Sigmoid colon (tissue), 6 donors: ENCODE measurements at regions not wholly inside any gene's neighbourhood (a gene's known extent, or its start where the extent isn't known, plus 50 kb on each side); places are given as distances from the start of the nearest gene placed in this dataset.
"Not testable (repeated sequence)": the region's sequence is repeated elsewhere in the genome, so short reads cannot be mapped to it uniquely, and the experiment has no call there.

Source experiments
- DNase-seq: peaks from one replicate; pipeline ENCODE4 v3.0.0-alpha.2; 2019
- H3K27ac ChIP-seq, 4 donors: fragments of 200-600 bp; sonication (generic); one replicate each; pipeline ENCODE4 v1.5.1; 2016 to 2019; ENCODE audit warnings: mild to moderate bottlenecking in 1 of 4
- H3K27me3 ChIP-seq, 3 donors: fragments of 200-600 bp; sonication (generic); one replicate each; pipeline ENCODE4 v1.5.1; 2019; ENCODE audit warnings: mild to moderate bottlenecking in 1 of 3
- H3K36me3 ChIP-seq, 4 donors: fragments of 200-600 bp; sonication (generic); one replicate each; pipeline ENCODE4 v1.5.1; 2016 to 2019
- H3K4me1 ChIP-seq, 4 donors: fragments of 200-600 bp; sonication (generic); one replicate each; pipeline ENCODE4 v1.5.1; 2017 to 2019
- H3K4me3 ChIP-seq, 4 donors: fragments of 200-600 bp; sonication (generic); one replicate each; pipeline ENCODE4 v1.5.1; 2017 to 2019; ENCODE audit warnings: mild to moderate bottlenecking in 2 of 4, moderate library complexity in 1 of 4
- H3K9me3 ChIP-seq, 4 donors: fragments of 200-600 bp in 3 of 4; sonication (generic) in 3 of 4; one replicate each; pipeline versions ENCODE4 v1.5.1 to v1.6.1; 2013 to 2019
- WGBS, 2 donors: extraction: QIAGEN DNeasy Blood & Tissue Kit; methylation state at CpG; one replicate each; pipeline ENCODE4 v1.1.7; 2013; 5-methylcytosine and 5-hydroxymethylcytosine counted together
- intact Hi-C: fragments of 100-400 bp; cut with DNase I; formaldehyde crosslinking; loops from one replicate; pipeline ENCODE4 v1.15.1; 2023
- donor health status: healthy with polysubstance abuse.
- donor health status: healthy.

GRCh38 chr22:21150863-21151262 is 105.1 kb downstream of the LRRC74B start:
- DNase-seq, H3K4me3 ChIP-seq, intact Hi-C loops, H3K4me1 ChIP-seq, H3K27ac ChIP-seq, H3K36me3 ChIP-seq, H3K27me3 ChIP-seq, H3K9me3 ChIP-seq: not testable (repeated sequence)
- 20 to 29% methylated on average over 6 of the region's 8 CpGs for WGBS, 2 donors

DNA sequence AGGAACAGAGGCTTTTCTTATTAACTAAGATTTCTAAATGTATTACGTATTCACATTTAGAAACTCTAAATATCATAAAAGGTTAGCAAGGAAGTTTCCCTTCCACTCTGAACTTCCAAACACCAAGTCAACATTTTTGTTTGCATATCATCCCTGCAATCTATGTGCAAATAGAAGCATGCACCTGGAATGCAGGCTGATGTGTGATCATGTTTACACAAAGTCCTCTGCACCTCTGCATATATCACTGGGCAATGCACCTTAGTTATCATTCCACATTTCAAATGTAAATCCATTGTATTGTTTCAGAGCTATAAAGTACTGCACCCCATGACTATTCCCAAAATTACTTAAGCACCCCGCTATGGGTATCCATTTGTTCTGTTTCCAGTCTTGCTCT is 142.1 kb downstream of the LRRC74B start:
- DNase-seq, H3K27me3 ChIP-seq, H3K4me1 ChIP-seq, H3K4me3 ChIP-seq, H3K27ac ChIP-seq, H3K9me3 ChIP-seq, H3K36me3 ChIP-seq, intact Hi-C loops: not testable (repeated sequence)
- WGBS, 2 donors: no CpG with 5 or more reads among the region's 2 CpGs

- H3K27me3 ChIP-seq, H3K4me1 ChIP-seq, H3K36me3 ChIP-seq, intact Hi-C loops, H3K27ac ChIP-seq, H3K4me3 ChIP-seq, H3K9me3 ChIP-seq: not testable (repeated sequence)
- peak; percentile 6 for DNase-seq
- WGBS, 2 donors: 23 to 45% methylated on average over 4 of the region's 6 CpGs
Measured at GRCh38 chr22:21212054-21212453, 166.3 kb downstream of the LRRC74B start.

- H3K9me3 ChIP-seq, H3K4me1 ChIP-seq, H3K27me3 ChIP-seq, H3K36me3 ChIP-seq, H3K27ac ChIP-seq, H3K4me3 ChIP-seq, intact Hi-C loops: not testable (repeated sequence)
- DNase-seq: peak; percentile 55
- 75 to 86% methylated on average over 14 to 16 of the region's 24 CpGs for WGBS, 2 donors
Measured at GRCh38 chr22:21215973-21216731, 167.4 kb upstream of the RIMBP3B start.

GRCh38 chr22:21224900-21225299 is 158.7 kb upstream of the RIMBP3B start:
- not testable (repeated sequence) for DNase-seq
- WGBS, 2 donors: 80 to 81% methylated on average over 6 of the region's 7 CpGs

GRCh38 chr22:21226901-21227693 is 156.5 kb upstream of the RIMBP3B start:
- H3K4me1 ChIP-seq, H3K27ac ChIP-seq, H3K36me3 ChIP-seq, H3K9me3 ChIP-seq, H3K27me3 ChIP-seq, H3K4me3 ChIP-seq, intact Hi-C loops: not testable (repeated sequence)
- DNase-seq: peak; percentile 21
- 68 to 84% methylated on average over 8 to 11 of the region's 16 CpGs for WGBS, 2 donors

More at GRCh38 chr22:21224900-21225299, 158.7 kb upstream of the RIMBP3B start:
- H3K4me1 ChIP-seq, intact Hi-C loops, H3K9me3 ChIP-seq, H3K27me3 ChIP-seq, H3K4me3 ChIP-seq, H3K36me3 ChIP-seq, H3K27ac ChIP-seq: not testable (repeated sequence)

- DNase-seq, intact Hi-C loops, H3K4me1 ChIP-seq, H3K27me3 ChIP-seq, H3K36me3 ChIP-seq, H3K4me3 ChIP-seq, H3K9me3 ChIP-seq, H3K27ac ChIP-seq: not testable (repeated sequence)
- WGBS, 2 donors: 25 to 68% methylated on average over 2 of the region's 3 CpGs
Measured at GRCh38 chr22:21251435-21251834, 132.1 kb upstream of the RIMBP3B start.

DNA sequence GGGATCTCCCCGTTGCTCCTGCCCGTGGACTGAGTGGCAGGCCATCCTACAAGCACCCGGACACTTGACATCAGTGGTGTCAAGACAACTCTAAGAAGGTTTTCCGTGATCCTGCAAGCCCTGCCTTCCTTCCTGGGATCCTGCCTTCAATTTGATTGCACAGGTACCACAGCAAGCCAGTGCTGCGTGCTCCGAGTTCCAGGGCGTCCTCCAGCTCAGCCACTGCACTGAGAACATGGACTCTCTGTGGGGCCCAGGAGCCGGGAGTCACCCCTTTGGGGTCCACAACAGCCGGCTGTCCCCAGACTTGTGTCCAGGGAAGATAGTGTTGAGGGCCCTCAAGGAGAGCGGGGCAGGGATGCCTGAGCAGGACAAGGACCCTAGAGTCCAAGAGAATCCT is 100.9 kb upstream of the RIMBP3B start:
- WGBS, 2 donors: 80 to 90% methylated on average over 5 to 6 of the region's 10 CpGs
- H3K36me3 ChIP-seq, H3K4me3 ChIP-seq, intact Hi-C loops, H3K4me1 ChIP-seq, H3K9me3 ChIP-seq, H3K27me3 ChIP-seq, H3K27ac ChIP-seq: not testable (repeated sequence)
- DNase-seq: peak; percentile 24

DNA sequence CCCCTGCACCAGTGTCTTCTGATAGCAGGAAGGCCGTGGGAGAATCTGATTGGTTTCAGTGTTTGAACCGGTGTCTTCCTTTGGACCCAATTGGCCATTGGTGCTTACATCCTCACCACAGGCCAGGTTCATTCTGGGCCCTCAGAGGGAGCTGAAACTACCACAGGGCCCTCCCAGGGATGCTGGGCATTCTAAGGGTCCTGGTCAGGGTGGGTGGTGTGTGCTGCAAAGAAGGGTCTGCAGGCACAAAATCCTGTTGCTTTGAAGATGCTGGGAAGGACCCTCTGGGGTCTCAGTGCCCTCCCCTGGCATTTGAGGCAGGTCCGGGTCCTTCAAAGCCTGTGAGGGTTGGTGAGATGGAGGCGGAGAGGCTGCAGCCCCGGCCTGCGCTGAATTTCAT is 89.8 kb upstream of the RIMBP3B start:
- intact Hi-C loops: not testable (repeated sequence)
- WGBS, 2 donors: no CpG with 5 or more reads among the region's 6 CpGs

DNA sequence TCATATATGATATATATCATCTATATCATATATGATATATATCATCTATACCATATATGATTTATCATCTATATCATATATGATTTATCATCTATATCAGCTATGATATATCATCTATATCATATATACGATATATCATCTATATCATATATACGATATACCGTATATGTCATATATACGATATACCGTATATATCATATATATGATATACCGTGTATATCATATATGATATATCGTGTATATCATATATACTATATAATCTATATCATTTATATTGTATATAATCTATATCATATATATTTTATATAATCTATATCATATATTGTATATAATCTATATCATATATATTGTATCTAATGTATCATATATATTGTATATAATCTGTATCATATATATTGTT is 55.9 kb upstream of the RIMBP3B start:
- H3K36me3 ChIP-seq, H3K9me3 ChIP-seq, H3K4me3 ChIP-seq, H3K4me1 ChIP-seq, DNase-seq, intact Hi-C loops, H3K27ac ChIP-seq, H3K27me3 ChIP-seq: not testable (repeated sequence)
- 43 to 67% methylated on average over 7 of the region's 7 CpGs for WGBS, 2 donors

More for the DNA sequence above, 89.8 kb upstream of the RIMBP3B start:
- not testable (repeated sequence) for H3K27me3 ChIP-seq, H3K9me3 ChIP-seq, H3K27ac ChIP-seq, H3K4me1 ChIP-seq, H3K36me3 ChIP-seq, H3K4me3 ChIP-seq
- peak; percentile 19 for DNase-seq
